ENCODE measurements at regions not wholly inside any gene's neighbourhood (a gene's known extent, or its start where the extent isn't known, plus 50 kb on each side); places are given as distances from the start of the nearest gene placed in this dataset.

DNA sequence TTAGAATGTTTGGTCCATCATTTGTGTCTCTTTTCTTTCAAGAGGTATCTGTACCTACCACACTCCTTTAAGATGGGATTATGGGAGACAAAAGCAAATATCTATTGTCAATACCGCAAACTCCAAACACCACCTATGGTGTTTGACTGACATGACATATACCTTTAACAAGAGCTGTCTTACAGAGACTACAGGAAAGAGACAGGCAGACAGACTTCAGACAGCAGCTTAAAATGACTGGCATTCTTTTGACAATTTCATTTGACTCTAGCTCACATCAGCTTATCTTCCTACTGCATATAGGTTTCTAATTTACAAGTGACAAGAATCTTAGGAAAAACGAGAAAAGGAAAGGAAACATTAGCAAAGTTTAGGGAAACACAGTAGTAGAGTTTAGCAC is 256.0 kb upstream of the TFAP2D start:
- H2BK20ac ChIP-seq (ENCODE audit: low read depth, low read length), result no peak overlapping the region
- no peaks in the 10 kb centered on the region for H3K79me1 ChIP-seq (ENCODE audit: low read depth in 1 of 2, low read length in 2 of 2)
- H3K27me3 ChIP-seq (ENCODE audit: control insufficient read depth, insufficient read depth, low read length), result no peaks in the 10 kb centered on the region
- no peaks in the 10 kb centered on the region for H3K9me3 ChIP-seq (ENCODE audit: control insufficient read depth, insufficient read depth, low read length)
- no peak for TF ChIP-seq RFX5 (IDR thresholded peaks at IDR 0.05; ENCODE audit: low read depth, low read length)
- TF ChIP-seq RCOR1 (IDR thresholded peaks at IDR 0.05; ENCODE audit: insufficient replicate concordance, low read length), result no peak
- TF ChIP-seq MAFK (IDR thresholded peaks at IDR 0.05; ENCODE audit: low read depth, low read length), result no peak
- TF ChIP-seq NFE2L2 (IDR thresholded peaks at IDR 0.05; ENCODE audit: low read depth, low read length), result no peak
- TF ChIP-seq MAZ (IDR thresholded peaks at IDR 0.05; ENCODE audit: borderline replicate concordance, low read depth, low read length), result no peak
- no peak for TF ChIP-seq SMC3 (IDR thresholded peaks at IDR 0.05; ENCODE audit: low read depth, low read length)
- TF ChIP-seq, protein P1, sequence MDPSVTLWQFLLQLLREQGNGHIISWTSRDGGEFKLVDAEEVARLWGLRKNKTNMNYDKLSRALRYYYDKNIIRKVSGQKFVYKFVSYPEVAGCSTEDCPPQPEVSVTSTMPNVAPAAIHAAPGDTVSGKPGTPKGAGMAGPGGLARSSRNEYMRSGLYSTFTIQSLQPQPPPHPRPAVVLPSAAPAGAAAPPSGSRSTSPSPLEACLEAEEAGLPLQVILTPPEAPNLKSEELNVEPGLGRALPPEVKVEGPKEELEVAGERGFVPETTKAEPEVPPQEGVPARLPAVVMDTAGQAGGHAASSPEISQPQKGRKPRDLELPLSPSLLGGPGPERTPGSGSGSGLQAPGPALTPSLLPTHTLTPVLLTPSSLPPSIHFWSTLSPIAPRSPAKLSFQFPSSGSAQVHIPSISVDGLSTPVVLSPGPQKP (IDR thresholded peaks at IDR 0.05; ENCODE audit: borderline replicate concordance, low read depth, low read length), result no peak
- no peak for TF ChIP-seq MXI1 (IDR thresholded peaks at IDR 0.05; ENCODE audit: borderline replicate concordance, low read depth, low read length)
- TF ChIP-seq, protein P2, sequence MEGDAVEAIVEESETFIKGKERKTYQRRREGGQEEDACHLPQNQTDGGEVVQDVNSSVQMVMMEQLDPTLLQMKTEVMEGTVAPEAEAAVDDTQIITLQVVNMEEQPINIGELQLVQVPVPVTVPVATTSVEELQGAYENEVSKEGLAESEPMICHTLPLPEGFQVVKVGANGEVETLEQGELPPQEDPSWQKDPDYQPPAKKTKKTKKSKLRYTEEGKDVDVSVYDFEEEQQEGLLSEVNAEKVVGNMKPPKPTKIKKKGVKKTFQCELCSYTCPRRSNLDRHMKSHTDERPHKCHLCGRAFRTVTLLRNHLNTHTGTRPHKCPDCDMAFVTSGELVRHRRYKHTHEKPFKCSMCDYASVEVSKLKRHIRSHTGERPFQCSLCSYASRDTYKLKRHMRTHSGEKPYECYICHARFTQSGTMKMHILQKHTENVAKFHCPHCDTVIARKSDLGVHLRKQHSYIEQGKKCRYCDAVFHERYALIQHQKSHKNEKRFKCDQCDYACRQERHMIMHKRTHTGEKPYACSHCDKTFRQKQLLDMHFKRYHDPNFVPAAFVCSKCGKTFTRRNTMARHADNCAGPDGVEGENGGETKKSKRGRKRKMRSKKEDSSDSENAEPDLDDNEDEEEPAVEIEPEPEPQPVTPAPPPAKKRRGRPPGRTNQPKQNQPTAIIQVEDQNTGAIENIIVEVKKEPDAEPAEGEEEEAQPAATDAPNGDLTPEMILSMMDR (conservative IDR thresholded peaks at IDR 0.05; ENCODE audit: low read depth, low read length), result no peak
- TF ChIP-seq CEBPB (IDR thresholded peaks at IDR 0.05; ENCODE audit: low read depth, low read length), result no peak
- no TSS peak for BruUV-seq (replicated peaks)
- H3K36me3 ChIP-seq (ENCODE audit: control insufficient read depth, insufficient read depth, low read length), result no peaks in the 10 kb centered on the region
- in situ Hi-C loops (cut with MboI; ENCODE audit: low sequenced_read_pairs) (no loop called here), intact Hi-C loops (cut with micrococcal nuclease) (no loop called here), dilution Hi-C loops (cut with HindIII; ENCODE audit: low sequenced_read_pairs, unreplicated experiment) (no loop called here)
- no peak overlapping the region for H3K4ac ChIP-seq (ENCODE audit: low read depth, low read length)
- H3K9ac ChIP-seq (ENCODE audit: low read depth, low read length), result no peak overlapping the region
- H3K4me2 ChIP-seq (ENCODE audit: low read depth, low read length), result no peak overlapping the region
- CTCF ChIA-PET, result no interaction called here
- H3K9me1 ChIP-seq (ENCODE audit: insufficient read depth, low read length), result no peaks in the 10 kb centered on the region
- H3K4me3 ChIP-seq (ENCODE audit: insufficient read depth, low read depth, low read length), result no peak overlapping the region
- no peak overlapping the region for H2BK120ac ChIP-seq (ENCODE audit: low read depth, low read length)
- H2BK15ac ChIP-seq (ENCODE audit: low read depth, low read length), result no peak overlapping the region
- H3K14ac ChIP-seq (replicated peaks; ENCODE audit: low read depth, low read length), result no peak overlapping the region
- ATAC-seq (ENCODE audit: low read depth), result no peak
- WGBS, 2 experiments (ENCODE audit: extremely low coverage in 2 of 2, insufficient read length in 1 of 2), result no CpG with 5 or more reads among the region's 2 CpGs
- POLR2A ChIA-PET (ENCODE audit: unreplicated experiment), result no interaction called here
- no peaks in the 10 kb centered on the region for H3K4me1 ChIP-seq (ENCODE audit: control insufficient read depth, insufficient read depth, low read length)
- no peak overlapping the region for H2AK9ac ChIP-seq (replicated peaks; ENCODE audit: low read depth, low read length, poor library complexity)
- H3K27ac ChIP-seq (ENCODE audit: insufficient read depth, low read length), result no peak overlapping the region
- no peak overlapping the region for H4K91ac ChIP-seq (ENCODE audit: insufficient read depth, low read depth, low read length)
- no peak overlapping the region for H3K23ac ChIP-seq (ENCODE audit: low read depth, low read length)
- H4K8ac ChIP-seq (ENCODE audit: low read depth in 2 of 2, low read length in 2 of 2), result no peak overlapping the region
- H2AK5ac ChIP-seq (ENCODE audit: low read depth, low read length), result no peak overlapping the region
- H4K5ac ChIP-seq (ENCODE audit: low read depth, low read length), result no peak overlapping the region
- H3K56ac ChIP-seq (ENCODE audit: extremely low read depth, insufficient read depth, low read length), result no peak overlapping the region
- H3K18ac ChIP-seq (ENCODE audit: low read depth, low read length), result no peak overlapping the region
- H2BK5ac ChIP-seq (ENCODE audit: low read depth, low read length, poor library complexity, severe bottlenecking), result no peak overlapping the region
- DNase-seq, result no peak
- no peaks in the 10 kb centered on the region for H4K20me1 ChIP-seq (ENCODE audit: insufficient read depth, low read length)
- no peak overlapping the region for H2AFZ ChIP-seq (replicated peaks; ENCODE audit: low read length, poor library complexity)
